HG03558 (cell line): ENCODE measurements at regions not wholly inside any gene's neighbourhood (a gene's known extent, or its start where the extent isn't known, plus 50 kb on each side); places are given as distances from the start of the nearest gene placed in this dataset.
"Not testable (repeated sequence)": the region's sequence is repeated elsewhere in the genome, so short reads cannot be mapped to it uniquely, and the experiment has no call there.

Experiments
- ATAC-seq: cut with Tn5 transposase; IDR thresholded peaks from one replicate; pipeline ENCODE4 v1.9.1; 2021; ENCODE audit warnings: moderate number of reproducible peaks; ENCODE audit not compliant: unreplicated experiment; ENCODE audit errors: extremely low read depth

GRCh38 chr1:157301477-157302198 lies 163.4 kb upstream of the ETV3 start:
- ATAC-seq: no peak

- ATAC-seq: not testable (repeated sequence)
Measured at GRCh38 chr1:157294387-157295145, 156.4 kb upstream of the ETV3 start.

- ATAC-seq: no peak
Measured at GRCh38 chr1:157292809-157293564, 154.8 kb upstream of the ETV3 start.

- no peak for ATAC-seq
Measured at GRCh38 chr1:157292302-157292701, 154.1 kb upstream of the ETV3 start.

- ATAC-seq: no peak
Measured at GRCh38 chr1:157291083-157291482, 152.9 kb upstream of the ETV3 start.

GRCh38 chr1:157289424-157290105 lies 151.4 kb upstream of the ETV3 start:
- ATAC-seq: no peak

- ATAC-seq: no peak
Measured at GRCh38 chr1:157288996-157289395, 150.8 kb upstream of the ETV3 start.

- ATAC-seq: no peak
Measured at GRCh38 chr1:157288492-157288891, 150.3 kb upstream of the ETV3 start.

GRCh38 chr1:157288006-157288405 lies 149.8 kb upstream of the ETV3 start:
- no peak for ATAC-seq

GRCh38 chr1:157287462-157287861 lies 149.3 kb upstream of the ETV3 start:
- ATAC-seq: no peak

- no peak for ATAC-seq
Measured at GRCh38 chr1:157286646-157287420, 148.6 kb upstream of the ETV3 start.

GRCh38 chr1:157286096-157286495 lies 147.9 kb upstream of the ETV3 start:
- ATAC-seq: no peak

GRCh38 chr1:157284451-157284850 lies 146.3 kb upstream of the ETV3 start:
- ATAC-seq: no peak

GRCh38 chr1:157279802-157280140 lies 141.6 kb upstream of the ETV3 start:
- no peak for ATAC-seq

GRCh38 chr1:157279138-157279801 lies 141.1 kb upstream of the ETV3 start:
- ATAC-seq: no peak

GRCh38 chr1:157278383-157279137 lies 140.4 kb upstream of the ETV3 start:
- ATAC-seq: no peak

- no peak for ATAC-seq
Measured at GRCh38 chr1:157277913-157278312, 139.7 kb upstream of the ETV3 start.

GRCh38 chr1:157277281-157277680 lies 139.1 kb upstream of the ETV3 start:
- no peak for ATAC-seq
